Natural killer cell (primary cell): ENCODE measurements at regions not wholly inside any gene's neighbourhood (a gene's known extent, or its start where the extent isn't known, plus 50 kb on each side); places are given as distances from the start of the nearest gene placed in this dataset.
"Not testable (repeated sequence)": the region's sequence is repeated elsewhere in the genome, so short reads cannot be mapped to it uniquely, and the experiment has no call there.

ENCODE experiments used
- ATAC-seq, 3 donors: fragments of 150-1000 bp in 2 of 3; fragments of 200-7000 bp in 1 of 3; cut with Tn5 transposase; 1 replicate in 1 of 3; 2 replicates in 2 of 3; pipeline ENCODE4 v1.10.0; 2021; ENCODE audit warnings: mild to moderate bottlenecking in 2 of 3, moderate library complexity in 2 of 3
- DNase-seq, 2 donors: peaks; one replicate each; pipeline versions ENCODE4 v3.0.0 to v3.0.0-alpha.2; 2013 to 2021; ENCODE audit warnings: mixed read lengths in 1 of 2
- H3K27ac ChIP-seq: one replicate; pipeline ENCODE4 v1.5.1; 2013; ENCODE audit warnings: mild to moderate bottlenecking, low read length
- H3K27me3 ChIP-seq: one replicate; pipeline ENCODE4 v1.6.1; 2013; ENCODE audit warnings: low read length; ENCODE audit not compliant: control insufficient read depth, insufficient read depth
- H3K36me3 ChIP-seq: one replicate; pipeline ENCODE4 v1.6.1; 2013; ENCODE audit warnings: low read length; ENCODE audit not compliant: control insufficient read depth, insufficient read depth
- H3K4me1 ChIP-seq: one replicate; pipeline ENCODE4 v1.6.1; 2013; ENCODE audit warnings: low read length; ENCODE audit not compliant: control insufficient read depth, insufficient read depth
- H3K4me3 ChIP-seq: one replicate; pipeline ENCODE4 v1.5.1; 2013; ENCODE audit warnings: low read length
- H3K9me3 ChIP-seq: one replicate; pipeline ENCODE4 v1.6.1; 2013; ENCODE audit warnings: low read length; ENCODE audit not compliant: control insufficient read depth, insufficient read depth
- H3K27ac Mint-ChIP-seq, 2 donors: one replicate each; pipeline ENCODE4 v1.8.0; 2022; ENCODE audit warnings: mild to moderate bottlenecking in 2 of 2, mixed read lengths in 2 of 2, moderate library complexity in 1 of 2
- H3K27me3 Mint-ChIP-seq, 2 donors: one replicate each; pipeline ENCODE4 v1.8.0; 2022; ENCODE audit warnings: low read depth in 2 of 2, mixed read lengths in 2 of 2
- H3K36me3 Mint-ChIP-seq: one replicate; pipeline ENCODE4 v1.8.0; 2022; ENCODE audit warnings: mixed read lengths
- H3K4me1 Mint-ChIP-seq, 2 donors: one replicate each; pipeline ENCODE4 v1.8.0; 2022; ENCODE audit warnings: mixed read lengths in 2 of 2
- H3K4me3 Mint-ChIP-seq: one replicate; pipeline ENCODE4 v1.8.0; 2022; ENCODE audit warnings: mild to moderate bottlenecking, moderate library complexity, mixed read lengths
- H3K9me3 Mint-ChIP-seq, 2 donors: one replicate each; pipeline ENCODE4 v1.8.0; 2022; ENCODE audit warnings: mixed read lengths in 2 of 2
- WGBS: methylation state at CpG from one replicate; pipeline ENCODE4 v1.1.7; 2013; ENCODE audit warnings: missing lambda C conversion rate; ENCODE audit not compliant: insufficient coverage; 5-methylcytosine and 5-hydroxymethylcytosine counted together
- intact Hi-C: fragments of 100-400 bp; cut with micrococcal nuclease; formaldehyde crosslinking; loops from one replicate; pipeline ENCODE4 v1.14.2; 2022
- TF ChIP-seq, protein P1 (sequence below): fragments of 200-600 bp; IDR thresholded peaks from one replicate; pipeline ENCODE4 v1.8.0; 2022; ENCODE audit warnings: antibody characterized with exemption

DNA sequence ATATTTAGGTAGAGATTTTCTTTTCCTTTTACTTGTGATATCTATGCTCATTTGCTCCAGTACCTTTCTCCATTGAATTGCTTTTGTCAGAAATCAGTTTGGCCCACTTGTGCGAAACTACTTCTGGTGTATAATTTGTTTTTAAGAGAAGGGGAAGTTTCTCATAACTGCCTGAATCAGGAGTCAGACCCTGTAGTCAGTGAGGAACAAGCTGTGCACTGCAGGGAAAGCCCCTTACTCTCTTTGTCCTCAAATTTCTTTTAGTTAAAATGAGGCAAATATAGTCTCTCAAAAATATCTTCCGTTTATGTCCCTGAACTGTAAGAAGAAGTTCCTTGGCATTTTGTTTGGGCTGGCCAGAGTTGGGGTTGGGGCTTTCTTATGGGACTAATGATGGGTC is 109.9 kb downstream of the ZFY start:
- no peak overlapping the region for H3K27ac Mint-ChIP-seq

DNA sequence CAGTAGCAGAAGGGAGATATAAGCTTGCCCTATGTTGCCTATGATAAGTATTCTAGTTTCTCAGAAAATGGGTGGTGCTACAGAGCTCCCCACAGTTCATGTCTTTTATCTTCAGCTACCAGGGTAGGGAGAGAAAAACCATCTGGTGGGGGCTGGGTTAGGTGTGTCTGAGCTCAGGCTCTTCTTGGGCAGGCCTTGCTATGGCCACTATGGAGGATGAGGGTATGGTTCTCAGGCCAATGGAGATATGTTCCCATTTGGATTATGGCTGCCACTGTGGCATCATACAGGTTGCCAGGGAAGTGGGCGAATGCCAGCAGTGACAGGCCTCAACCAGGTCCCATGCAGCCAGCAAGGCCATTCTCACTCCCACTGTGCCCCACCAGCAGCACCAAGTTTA is 120.3 kb downstream of the ZFY start:
- H3K27ac Mint-ChIP-seq, H3K27ac ChIP-seq, H3K4me3 ChIP-seq, DNase-seq, H3K4me1 Mint-ChIP-seq, H3K27me3 ChIP-seq, ATAC-seq, H3K36me3 Mint-ChIP-seq, H3K4me3 Mint-ChIP-seq, H3K9me3 Mint-ChIP-seq, H3K9me3 ChIP-seq, H3K4me1 ChIP-seq, intact Hi-C loops, H3K27me3 Mint-ChIP-seq, H3K36me3 ChIP-seq: not testable (repeated sequence)
- no CpG with 5 or more reads among the region's 1 CpG for WGBS

More for the DNA sequence above, 109.9 kb downstream of the ZFY start:
- Mint-ChIP-seq H3K36me3 (no peaks in the 10 kb centered on the region), H3K4me3 (no peak overlapping the region), H3K4me1 (peaks cover 0 to 56% of the 10 kb centered on the region in 2 donors), H3K27me3 (no peaks in the 10 kb centered on the region), H3K9me3 (no peaks in the 10 kb centered on the region)
- ATAC-seq: no peak
- intact Hi-C loops: no loop called here
- Histone ChIP-seq H3K4me1 (no peaks in the 10 kb centered on the region), H3K27me3 (no peaks in the 10 kb centered on the region), H3K36me3 (no peaks in the 10 kb centered on the region), H3K27ac (no peak overlapping the region), H3K4me3 (no peak overlapping the region), H3K9me3 (no peaks in the 10 kb centered on the region)
- TF ChIP-seq, protein P1, sequence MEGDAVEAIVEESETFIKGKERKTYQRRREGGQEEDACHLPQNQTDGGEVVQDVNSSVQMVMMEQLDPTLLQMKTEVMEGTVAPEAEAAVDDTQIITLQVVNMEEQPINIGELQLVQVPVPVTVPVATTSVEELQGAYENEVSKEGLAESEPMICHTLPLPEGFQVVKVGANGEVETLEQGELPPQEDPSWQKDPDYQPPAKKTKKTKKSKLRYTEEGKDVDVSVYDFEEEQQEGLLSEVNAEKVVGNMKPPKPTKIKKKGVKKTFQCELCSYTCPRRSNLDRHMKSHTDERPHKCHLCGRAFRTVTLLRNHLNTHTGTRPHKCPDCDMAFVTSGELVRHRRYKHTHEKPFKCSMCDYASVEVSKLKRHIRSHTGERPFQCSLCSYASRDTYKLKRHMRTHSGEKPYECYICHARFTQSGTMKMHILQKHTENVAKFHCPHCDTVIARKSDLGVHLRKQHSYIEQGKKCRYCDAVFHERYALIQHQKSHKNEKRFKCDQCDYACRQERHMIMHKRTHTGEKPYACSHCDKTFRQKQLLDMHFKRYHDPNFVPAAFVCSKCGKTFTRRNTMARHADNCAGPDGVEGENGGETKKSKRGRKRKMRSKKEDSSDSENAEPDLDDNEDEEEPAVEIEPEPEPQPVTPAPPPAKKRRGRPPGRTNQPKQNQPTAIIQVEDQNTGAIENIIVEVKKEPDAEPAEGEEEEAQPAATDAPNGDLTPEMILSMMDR: no peak
- DNase-seq: no peak
- 80% methylated on average over 1 of the region's 2 CpGs for WGBS

- intact Hi-C loops, ATAC-seq, H3K4me3 Mint-ChIP-seq, H3K9me3 ChIP-seq, H3K9me3 Mint-ChIP-seq, H3K36me3 Mint-ChIP-seq, H3K27ac Mint-ChIP-seq, H3K4me3 ChIP-seq, H3K27me3 ChIP-seq, H3K4me1 ChIP-seq, DNase-seq, H3K4me1 Mint-ChIP-seq, H3K27me3 Mint-ChIP-seq, H3K27ac ChIP-seq, H3K36me3 ChIP-seq: not testable (repeated sequence)
Measured at GRCh38 chrY:3058342-3058741, 123.2 kb downstream of the ZFY start.

DNA sequence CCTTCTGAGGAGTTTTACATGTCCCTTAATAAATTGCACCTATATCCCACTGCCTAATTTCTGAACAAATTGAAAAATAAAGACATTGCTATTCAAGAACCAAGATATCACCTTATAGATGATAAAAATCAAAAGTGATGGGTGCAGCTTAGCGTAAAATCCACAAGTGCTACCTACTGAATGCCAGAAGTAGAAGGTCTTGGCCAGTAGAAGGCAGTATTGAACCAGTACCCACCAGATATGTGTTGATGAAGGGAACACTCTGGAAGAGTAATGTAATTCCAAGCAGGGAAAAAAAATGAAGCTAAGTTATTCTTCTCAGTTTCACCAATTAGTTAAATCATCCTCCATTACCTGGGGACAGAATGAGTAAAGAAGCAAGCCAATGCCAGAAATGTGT is 125.5 kb downstream of the ZFY start:
- H3K9me3 Mint-ChIP-seq, H3K27ac Mint-ChIP-seq, H3K36me3 Mint-ChIP-seq, ATAC-seq, H3K4me1 Mint-ChIP-seq, intact Hi-C loops, H3K27me3 ChIP-seq, H3K9me3 ChIP-seq, H3K36me3 ChIP-seq, H3K27me3 Mint-ChIP-seq, DNase-seq, H3K27ac ChIP-seq, H3K4me1 ChIP-seq, H3K4me3 Mint-ChIP-seq, H3K4me3 ChIP-seq: not testable (repeated sequence)
- WGBS: 100% methylated on average over 1 of the region's 1 CpG

GRCh38 chrY:3088149-3088548 is 153.0 kb downstream of the ZFY start:
- H3K4me1 ChIP-seq, H3K27ac ChIP-seq, H3K4me1 Mint-ChIP-seq, H3K36me3 Mint-ChIP-seq, H3K9me3 ChIP-seq, DNase-seq, H3K27ac Mint-ChIP-seq, H3K36me3 ChIP-seq, H3K9me3 Mint-ChIP-seq, H3K4me3 ChIP-seq, H3K27me3 ChIP-seq, ATAC-seq, H3K27me3 Mint-ChIP-seq, H3K4me3 Mint-ChIP-seq, intact Hi-C loops: not testable (repeated sequence)
- 100% methylated on average over 1 of the region's 2 CpGs for WGBS

GRCh38 chrY:3108674-3109073 is 173.5 kb downstream of the ZFY start:
- H3K27ac Mint-ChIP-seq, H3K4me1 ChIP-seq, H3K9me3 Mint-ChIP-seq, H3K36me3 ChIP-seq, H3K4me3 Mint-ChIP-seq, H3K36me3 Mint-ChIP-seq, H3K27me3 ChIP-seq, intact Hi-C loops, H3K27ac ChIP-seq, H3K9me3 ChIP-seq, H3K27me3 Mint-ChIP-seq, DNase-seq, H3K4me3 ChIP-seq, ATAC-seq, H3K4me1 Mint-ChIP-seq: not testable (repeated sequence)
- WGBS: no CpG with 5 or more reads among the region's 4 CpGs

DNA sequence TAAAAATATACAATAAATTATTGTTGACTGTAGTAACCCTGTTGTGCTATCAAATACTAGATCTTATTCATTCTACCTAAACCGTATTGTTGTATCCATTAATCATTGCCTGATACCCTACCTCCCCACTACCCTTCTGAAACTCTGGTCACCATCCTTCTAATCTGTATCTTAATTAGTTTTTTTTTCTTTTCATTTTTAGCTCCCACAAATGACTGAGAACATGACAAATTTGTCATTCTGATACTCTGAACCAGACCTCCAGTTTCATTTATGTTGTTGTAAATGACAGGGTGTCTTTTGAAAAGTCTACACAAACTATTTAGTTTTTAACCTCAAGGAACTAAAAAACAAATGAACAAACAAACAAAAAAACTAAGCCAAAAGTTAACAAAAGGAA is 185.1 kb downstream of the ZFY start:
- H3K27ac ChIP-seq, DNase-seq, H3K27me3 ChIP-seq, H3K27me3 Mint-ChIP-seq, H3K4me3 Mint-ChIP-seq, H3K27ac Mint-ChIP-seq, ATAC-seq, H3K4me1 ChIP-seq, intact Hi-C loops, H3K4me1 Mint-ChIP-seq, H3K4me3 ChIP-seq, H3K9me3 ChIP-seq, H3K36me3 Mint-ChIP-seq, H3K36me3 ChIP-seq, H3K9me3 Mint-ChIP-seq: not testable (repeated sequence)
- WGBS: no CpG with 5 or more reads among the region's 1 CpG

- not testable (repeated sequence) for H3K36me3 Mint-ChIP-seq, H3K36me3 ChIP-seq, DNase-seq
Measured at GRCh38 chrY:3120716-3121115, 185.5 kb downstream of the ZFY start.

More at GRCh38 chrY:3120716-3121115, 185.5 kb downstream of the ZFY start:
- H3K27ac ChIP-seq, H3K27me3 Mint-ChIP-seq, H3K4me1 Mint-ChIP-seq, H3K27ac Mint-ChIP-seq, H3K4me1 ChIP-seq, H3K9me3 Mint-ChIP-seq, intact Hi-C loops, H3K9me3 ChIP-seq, ATAC-seq, H3K4me3 Mint-ChIP-seq, H3K4me3 ChIP-seq, H3K27me3 ChIP-seq: not testable (repeated sequence)
